K562 (cell line): ENCODE measurements at regions not wholly inside any gene's neighbourhood (a gene's known extent, or its start where the extent isn't known, plus 50 kb on each side); places are given as distances from the start of the nearest gene placed in this dataset.

Experiments
- ASH1L ChIP-seq: fragments of 450-650 bp; IDR thresholded peaks from 2 replicates; pipeline ENCODE4 v1.6.1; 2018; ENCODE audit warnings: borderline replicate concordance, mild to moderate bottlenecking, low read depth; ENCODE audit not compliant: partially characterized antibody
- CTCF ChIP-seq, 3 experiments: IDR thresholded peaks in 2 of 3; conservative IDR thresholded peaks in 1 of 3; 2 replicates each; pipeline ENCODE4 v1.5.1; 2011 to 2012; ENCODE audit warnings: low read length in 3 of 3, mild to moderate bottlenecking in 3 of 3, control low read depth in 2 of 3, improper control_type of control experiment in 1 of 3, inconsistent platforms in 1 of 3, low read depth in 1 of 3, mixed read lengths in 1 of 3, moderate library complexity in 1 of 3; ENCODE audit not compliant: insufficient read depth in 2 of 3

- no peak for TF ChIP-seq CTCF (IDR thresholded peaks at IDR 0.05 in 2 of 3, conservative IDR thresholded peaks at IDR 0.05 in 1 of 3; ENCODE audit: insufficient read depth in 2 of 3, low read depth in 1 of 3, low read length in 3 of 3)
- no peak for TF ChIP-seq ASH1L
Observed at GRCh38 chr16:51497541-51498211, 346.6 kb upstream of the SALL1 start.
